HG03280 (cell line): ENCODE measurements at regions not wholly inside any gene's neighbourhood (a gene's known extent, or its start where the extent isn't known, plus 50 kb on each side); places are given as distances from the start of the nearest gene placed in this dataset.

Experiments
- ATAC-seq: cut with Tn5 transposase; IDR thresholded peaks from one replicate; pipeline ENCODE4 v1.9.1; 2021; ENCODE audit warnings: mild to moderate bottlenecking, moderate library complexity; ENCODE audit not compliant: unreplicated experiment

DNA sequence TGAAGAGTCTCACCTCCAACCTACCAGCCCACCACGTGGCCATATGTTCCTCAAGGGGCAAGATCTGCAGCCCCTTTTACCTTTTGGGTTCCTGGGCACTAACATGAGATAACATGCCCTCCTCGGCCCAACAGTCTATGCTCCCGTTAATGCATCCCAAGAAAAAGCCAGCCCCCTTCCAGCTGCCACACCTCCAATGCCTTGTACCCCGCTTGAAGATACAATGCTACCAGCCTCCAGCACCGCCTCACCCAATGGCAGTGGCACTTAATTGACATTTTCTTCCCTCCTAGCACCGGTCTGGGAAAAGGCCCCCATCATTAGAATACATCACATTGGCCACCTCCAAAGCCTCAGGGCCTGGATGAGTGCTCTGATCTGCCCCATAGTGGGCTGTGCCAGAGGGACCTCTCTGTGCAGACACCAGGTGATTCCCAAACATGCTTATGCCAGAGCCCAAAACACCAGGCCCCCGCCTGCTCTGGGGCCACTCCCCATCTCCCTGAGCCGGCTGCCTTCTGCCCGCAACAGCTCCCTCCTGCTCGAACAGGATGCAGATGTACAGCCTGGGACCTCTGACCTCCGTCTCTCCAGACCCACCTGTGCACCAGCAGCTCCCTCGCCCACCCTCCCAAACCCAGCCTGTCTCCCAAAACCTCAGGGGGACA, 118.3 kb downstream of the NCOR2 start:
- no peak for ATAC-seq

GRCh38 chr12:124448241-124448954, 119.0 kb downstream of the NCOR2 start:
- no peak for ATAC-seq

DNA sequence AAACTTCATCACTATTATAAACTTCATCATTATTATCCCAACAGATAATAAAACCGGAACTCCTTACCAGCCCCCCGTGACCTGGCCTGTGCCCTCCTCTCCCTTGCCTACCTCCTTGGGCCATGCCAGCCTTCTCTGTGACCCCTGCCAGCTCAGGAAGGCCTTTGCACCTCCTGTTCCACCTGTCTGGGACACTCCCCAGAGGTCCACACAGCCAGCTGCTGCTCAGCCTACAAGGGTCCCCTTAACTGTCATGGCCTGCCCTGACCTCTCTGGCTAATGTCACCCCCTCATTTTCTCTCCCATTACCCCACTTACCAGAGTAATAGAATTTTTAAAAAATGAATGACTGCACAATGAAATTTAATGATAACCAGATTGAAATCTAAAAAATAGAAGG, 121.0 kb downstream of the NCOR2 start:
- no peak for ATAC-seq

DNA sequence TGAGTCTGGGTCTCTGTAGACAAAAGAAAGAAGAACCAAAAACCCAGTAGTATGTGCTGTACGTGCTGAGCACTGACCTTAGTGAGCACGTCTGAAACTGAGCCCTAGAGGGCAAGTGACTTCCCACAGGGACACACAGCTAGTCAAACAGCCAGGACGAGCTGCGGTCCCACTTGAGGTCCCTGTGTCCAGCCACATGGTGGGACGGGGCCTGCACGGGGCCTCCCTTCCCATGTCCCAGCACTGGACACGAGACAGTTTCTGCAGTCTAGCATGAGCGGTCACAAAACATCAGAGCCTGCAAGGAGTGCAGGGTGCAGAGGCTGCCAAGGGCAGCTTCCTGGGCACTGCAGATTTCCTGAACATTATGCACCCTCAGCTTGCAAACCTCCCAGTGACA, 121.6 kb downstream of the NCOR2 start:
- no peak for ATAC-seq

- ATAC-seq = no peak
Measured at GRCh38 chr12:124445121-124445718, 122.2 kb downstream of the NCOR2 start.

DNA sequence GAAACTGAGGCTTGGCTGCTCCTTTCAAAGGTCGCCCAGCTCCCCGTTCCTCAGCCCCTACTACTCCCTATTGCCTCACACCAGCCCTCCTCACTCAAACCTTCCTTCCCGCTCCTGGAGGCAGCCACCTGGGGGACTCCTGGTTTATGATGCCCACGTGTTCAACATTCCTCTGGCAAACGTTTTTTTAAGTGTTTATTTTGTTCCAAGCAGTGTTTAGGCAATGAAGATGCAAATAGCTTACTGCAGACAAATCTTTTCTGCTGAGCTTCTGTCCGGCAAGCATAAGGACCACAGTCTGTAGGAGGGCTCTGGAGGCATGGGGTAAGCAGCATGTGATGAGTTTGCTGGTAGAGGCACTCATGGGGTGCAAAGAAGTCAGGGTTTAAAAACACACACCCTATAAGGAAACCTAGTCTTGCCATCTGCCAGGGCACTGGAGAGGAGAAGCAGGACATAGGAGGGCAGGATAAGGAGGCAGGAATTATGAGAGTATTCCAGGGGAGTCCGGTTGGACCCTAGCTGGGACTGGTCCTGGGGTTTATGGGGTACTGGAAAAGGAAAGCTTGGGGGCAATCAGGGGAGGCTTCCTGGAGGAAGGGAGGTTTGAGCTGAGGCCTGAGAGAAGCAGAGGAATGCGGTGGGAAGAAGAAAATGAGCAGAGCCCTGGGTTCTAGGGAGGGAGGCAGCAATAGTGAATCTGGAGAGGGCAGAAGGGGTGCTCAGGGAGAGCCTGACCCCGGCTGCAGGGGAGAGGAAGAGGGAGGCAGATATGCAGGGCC, 123.3 kb downstream of the NCOR2 start:
- no peak for ATAC-seq

GRCh38 chr12:124442772-124443445, 124.5 kb downstream of the NCOR2 start:
- ATAC-seq = no peak

GRCh38 chr12:124442281-124442680, 125.1 kb downstream of the NCOR2 start:
- ATAC-seq = no peak

- ATAC-seq = no peak
Measured at GRCh38 chr12:124441443-124442194, 125.8 kb downstream of the NCOR2 start.

- no peak for ATAC-seq
Measured at GRCh38 chr12:124440841-124441381, 126.5 kb downstream of the NCOR2 start.

DNA sequence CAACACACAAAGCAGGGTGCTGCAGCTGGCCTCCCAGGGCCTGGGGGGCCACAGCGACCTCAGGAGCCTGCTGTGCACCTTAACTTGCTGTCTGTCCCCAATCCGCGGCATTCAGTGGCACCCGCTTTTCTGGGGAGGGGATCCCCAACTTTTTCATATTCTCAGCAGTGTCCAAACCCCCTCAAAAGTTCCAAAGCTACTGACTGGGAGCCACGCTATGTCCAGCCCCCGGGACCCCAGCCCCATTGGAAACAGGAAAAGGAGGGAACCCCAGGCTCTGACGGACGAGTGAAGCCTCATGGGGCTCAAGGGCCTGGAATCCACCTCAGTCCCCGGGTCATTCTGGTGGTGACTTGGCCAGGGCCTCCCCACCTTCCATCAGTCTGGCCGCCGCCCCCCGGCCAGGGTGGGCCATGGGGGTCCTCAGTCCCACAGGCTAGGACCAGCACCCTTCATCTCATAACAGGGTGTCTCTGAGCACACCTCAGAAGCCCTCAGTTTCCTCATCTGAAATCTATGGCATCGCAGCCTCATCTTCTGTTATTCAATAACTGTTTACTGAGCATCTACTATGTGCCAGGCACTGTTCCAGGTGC, 127.3 kb downstream of the NCOR2 start:
- ATAC-seq = no peak

DNA sequence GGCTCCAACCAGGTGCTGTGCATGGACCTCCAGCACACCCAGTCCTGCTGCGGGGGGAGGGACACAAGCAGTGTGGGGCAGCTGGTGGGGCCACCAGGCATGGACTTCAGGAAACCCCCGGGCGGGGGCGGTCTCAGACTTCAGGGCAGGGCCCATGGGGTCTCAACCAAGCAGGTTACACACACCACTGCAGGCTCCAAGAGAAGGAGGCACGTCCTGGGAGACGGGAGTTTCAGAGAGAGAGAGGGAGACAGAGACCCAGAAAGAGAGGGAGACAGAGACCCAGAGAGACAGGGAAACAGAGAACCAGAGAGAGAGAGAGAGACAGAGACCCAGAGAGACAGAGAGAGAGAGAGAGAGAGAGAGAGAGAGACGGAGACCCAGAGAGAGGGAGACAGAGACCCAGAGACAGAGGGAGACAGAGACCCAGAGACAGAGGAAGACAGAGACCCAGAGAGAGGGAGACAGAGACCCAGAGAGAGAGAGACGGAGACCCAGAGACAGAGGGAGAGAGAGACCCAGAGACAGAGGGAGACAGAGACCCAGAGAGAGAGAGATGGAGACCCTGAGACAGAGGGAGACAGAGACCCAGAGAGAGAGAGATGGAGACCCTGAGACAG, 128.9 kb downstream of the NCOR2 start:
- no peak for ATAC-seq

- ATAC-seq = no peak
Measured at GRCh38 chr12:124437617-124438436, 129.6 kb downstream of the NCOR2 start.

GRCh38 chr12:124437121-124437520, 130.3 kb downstream of the NCOR2 start:
- no peak for ATAC-seq

DNA sequence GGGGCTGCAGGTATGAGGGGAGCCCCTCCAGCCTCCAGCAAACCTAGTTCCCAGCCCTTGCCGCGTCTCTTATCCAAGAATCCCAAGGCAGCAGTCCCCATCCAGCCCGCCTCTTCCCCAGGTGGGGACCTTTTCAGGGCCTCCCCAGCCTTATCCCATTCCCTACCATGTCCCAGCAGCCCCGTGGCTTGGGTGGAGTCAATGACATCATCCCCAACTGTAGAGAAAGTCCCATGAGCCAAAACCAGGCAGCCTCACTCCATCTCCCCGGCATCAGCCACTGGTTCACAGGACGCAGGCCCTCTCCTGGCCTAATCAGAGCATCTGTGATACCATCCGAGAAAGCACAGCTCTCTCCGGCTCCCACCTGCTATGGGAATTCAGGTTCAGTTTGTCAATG, 131.0 kb downstream of the NCOR2 start:
- no peak for ATAC-seq

DNA sequence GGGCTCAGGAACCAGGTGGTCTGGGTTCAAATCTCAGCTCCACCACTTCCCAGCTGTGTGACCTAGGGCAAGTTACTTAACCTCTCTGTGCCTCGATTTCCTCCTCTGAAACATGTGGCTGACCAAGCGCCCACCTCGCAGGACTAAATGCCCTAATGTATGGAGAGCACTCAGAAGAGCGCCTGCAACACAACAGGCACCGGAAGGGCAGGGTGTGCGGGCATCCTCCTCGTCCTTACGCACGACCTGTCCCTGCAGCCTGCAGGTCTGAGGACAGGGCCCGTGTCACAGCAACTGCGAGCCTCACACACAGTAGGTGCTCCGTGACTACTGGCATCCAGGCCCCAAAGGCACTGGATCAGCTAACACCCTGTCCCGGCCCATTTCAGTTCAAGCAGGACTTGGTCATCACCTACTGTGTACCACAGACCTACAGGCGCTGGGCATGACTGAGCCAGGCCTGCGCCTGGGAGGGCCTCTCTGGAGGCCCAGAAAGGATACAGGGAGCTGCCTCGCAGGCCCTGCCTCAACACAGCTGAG, 131.5 kb downstream of the NCOR2 start:
- ATAC-seq = no peak

DNA sequence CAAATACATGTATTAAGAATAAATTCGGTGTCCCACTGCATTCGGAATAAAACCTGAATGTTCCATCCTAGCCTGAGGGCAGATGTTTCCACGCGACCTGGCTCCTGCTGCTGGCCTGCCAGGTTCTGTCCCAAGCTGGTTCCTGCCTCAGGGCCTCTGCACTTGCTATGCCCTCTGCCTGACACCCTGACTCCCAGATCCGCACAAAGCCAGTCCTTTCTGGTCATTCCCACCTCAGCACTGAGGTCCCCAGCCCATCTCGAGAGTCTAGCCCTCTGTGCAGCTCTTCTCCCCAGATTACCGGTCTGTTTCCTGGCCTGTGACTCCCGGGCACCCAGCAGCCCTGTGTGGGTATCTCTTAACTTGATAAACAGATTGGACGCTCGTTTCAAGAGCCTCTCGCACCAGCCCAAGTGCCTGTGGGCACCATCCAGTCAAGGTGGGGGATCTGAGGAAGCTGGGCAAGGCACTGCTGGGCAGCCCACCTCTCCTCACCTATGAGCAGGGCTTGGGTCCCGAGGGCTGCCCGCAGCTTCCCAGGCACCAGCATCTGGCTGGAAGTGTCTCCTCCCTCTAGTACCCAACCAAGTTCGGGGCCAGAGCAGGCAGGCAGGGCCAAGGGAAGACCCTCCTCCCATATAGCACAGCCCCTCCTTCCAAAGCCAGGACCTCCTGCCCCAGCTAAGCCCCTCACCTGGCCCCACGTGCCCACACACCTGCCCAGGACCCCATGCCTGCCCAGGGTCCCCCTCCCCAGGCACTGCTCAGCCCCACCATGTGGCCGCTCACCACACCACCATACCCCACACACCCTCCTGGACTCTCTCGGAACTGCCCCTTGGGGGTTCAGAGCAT, 132.2 kb downstream of the NCOR2 start:
- ATAC-seq = no peak
